ENCODE measurements at regions not wholly inside any gene's neighbourhood (a gene's known extent, or its start where the extent isn't known, plus 50 kb on each side); places are given as distances from the start of the nearest gene placed in this dataset.

GRCh38 chr6:170035044-170035443 lies 255.8 kb downstream of the DLL1 start:
- TF ChIP-seq POLR2AphosphoS5 (IDR thresholded peaks at IDR 0.05; ENCODE audit: low read depth) (no peak), EZH2 (IDR thresholded peaks at IDR 0.05; ENCODE audit: low read depth, unreplicated experiment) (no peak), CTCF (conservative IDR thresholded peaks at IDR 0.05; ENCODE audit: low read depth in 2 of 2) (no peak), REST (IDR thresholded peaks at IDR 0.05; ENCODE audit: unreplicated experiment) (no peak), JUNB (IDR thresholded peaks at IDR 0.05; ENCODE audit: unreplicated experiment) (no peak), CREB1 (CRISPR knock-in tag; IDR thresholded peaks at IDR 0.05; ENCODE audit: low read depth) (no peak), ZNF114 (CRISPR knock-in tag; IDR thresholded peaks at IDR 0.05) (no peak), NANOG (IDR thresholded peaks at IDR 0.05; ENCODE audit: borderline replicate concordance) (no peak), ETS1 (IDR thresholded peaks at IDR 0.05) (no peak), ZNF462 (CRISPR knock-in tag; IDR thresholded peaks at IDR 0.05) (no peak), EZH2phosphoT487 (IDR thresholded peaks at IDR 0.05; ENCODE audit: unreplicated experiment) (no peak), ZNF331 (CRISPR knock-in tag; IDR thresholded peaks at IDR 0.05; ENCODE audit: low read depth) (no peak)

Data from GM23338 (cell line).